Embryonic facial prominence (tissue), 1 donor: ENCODE measurements at regions not wholly inside any gene's neighbourhood (a gene's known extent, or its start where the extent isn't known, plus 50 kb on each side); places are given as distances from the start of the nearest gene placed in this dataset.
"Not testable (repeated sequence)": the region's sequence is repeated elsewhere in the genome, so short reads cannot be mapped to it uniquely, and the experiment has no call there.

ENCODE experiments used
- DNase-seq: peaks from one replicate; pipeline ENCODE4 v3.0.0-alpha.2; 2016; ENCODE audit errors: extremely low spot score

DNA sequence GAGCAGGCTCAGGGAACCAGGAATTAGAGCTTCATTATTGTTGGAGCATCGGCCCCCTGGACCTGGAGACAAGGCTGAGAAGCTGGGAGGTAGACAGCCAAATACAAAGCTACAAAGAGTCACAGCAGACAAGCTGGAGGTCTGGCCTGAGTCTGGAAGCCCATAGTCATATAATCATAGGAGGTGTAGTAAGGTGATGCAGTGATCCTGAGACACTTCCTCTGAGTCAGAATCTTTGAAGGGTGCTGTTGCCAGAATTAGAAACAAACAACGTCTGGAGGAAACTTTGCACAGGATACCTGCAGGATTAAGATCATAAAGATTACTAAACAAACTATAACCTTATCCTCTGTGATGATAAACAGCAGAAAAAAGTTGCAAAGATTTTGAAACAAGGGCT is 213.8 kb downstream of the DSC3 start:
- no peak for DNase-seq

DNA sequence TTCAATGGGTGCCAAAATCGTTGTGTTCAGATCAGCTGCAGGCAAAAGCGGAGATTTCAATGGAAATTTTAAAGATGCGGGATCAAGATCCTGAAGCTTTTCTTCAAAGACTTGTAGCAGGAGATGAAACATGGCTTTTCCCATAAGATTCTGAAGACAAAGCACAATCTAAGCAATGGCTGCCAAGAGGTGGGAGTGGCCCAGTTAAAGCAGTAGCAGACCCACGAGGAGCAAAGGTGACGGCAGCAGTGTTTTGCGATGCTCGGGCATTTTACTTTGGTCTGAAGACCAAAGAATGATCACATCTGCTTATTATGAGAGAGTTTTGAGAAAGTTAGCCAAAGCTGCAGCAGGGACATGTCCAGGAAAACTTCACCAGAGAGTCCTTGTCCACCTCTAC is 222.9 kb downstream of the DSC3 start:
- DNase-seq: no peak

DNA sequence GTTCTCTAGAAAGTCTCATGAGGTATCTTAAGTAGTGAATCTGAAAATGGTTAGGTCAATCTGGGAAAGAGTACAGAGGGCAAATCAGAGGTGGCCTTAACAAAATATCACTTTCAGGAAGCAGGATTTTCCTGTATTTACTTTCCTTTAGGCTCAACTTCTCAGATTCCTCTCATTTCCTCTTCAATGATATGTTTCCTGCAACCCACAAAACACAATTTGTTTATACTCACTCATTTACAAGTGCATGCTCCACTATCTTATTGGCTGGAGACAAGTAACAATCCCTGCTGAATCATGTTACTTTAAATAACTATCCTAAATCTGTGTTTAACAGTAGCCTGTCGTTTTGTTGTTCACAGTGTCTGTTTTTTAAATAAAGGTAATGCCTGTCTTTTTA is 228.1 kb downstream of the DSC3 start:
- no peak for DNase-seq

DNA sequence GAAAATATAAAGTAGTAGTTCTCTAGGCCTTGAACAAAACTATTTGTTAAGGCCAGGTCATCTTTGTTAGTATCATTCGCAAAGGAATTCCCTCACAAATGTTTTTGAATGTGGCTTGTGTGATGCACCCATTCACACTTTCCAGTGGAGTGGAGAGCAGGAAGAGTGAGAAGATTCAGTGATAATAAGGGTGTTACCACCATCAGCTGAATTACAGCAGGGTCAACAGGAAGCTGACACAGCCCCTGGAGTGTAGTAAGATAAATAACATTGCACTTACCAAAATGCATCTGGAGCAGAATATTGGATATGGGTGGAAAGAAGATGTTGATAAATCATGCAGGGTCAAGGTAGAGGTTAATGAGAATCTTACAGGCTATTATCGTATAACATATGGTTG is 231.0 kb downstream of the DSC3 start:
- no peak for DNase-seq

DNA sequence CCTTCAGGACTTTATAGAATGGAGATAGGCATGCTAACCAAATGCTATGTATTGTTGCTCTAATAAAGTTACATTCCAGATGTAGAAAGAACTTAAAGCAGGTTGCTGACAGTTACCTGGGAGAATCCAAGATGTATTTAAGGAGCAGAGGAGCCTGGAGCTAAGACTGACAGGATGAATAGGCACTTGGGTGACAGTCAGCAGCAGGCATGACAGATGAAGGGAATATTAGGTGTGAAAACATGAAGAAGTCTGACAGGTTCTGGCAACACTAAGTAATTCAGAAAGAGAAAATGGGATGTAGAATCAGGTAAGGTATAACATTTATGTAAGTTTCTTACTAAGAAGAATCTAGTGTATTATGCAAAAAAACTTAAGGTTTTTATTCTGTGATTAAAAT is 232.0 kb downstream of the DSC3 start:
- no peak for DNase-seq

DNA sequence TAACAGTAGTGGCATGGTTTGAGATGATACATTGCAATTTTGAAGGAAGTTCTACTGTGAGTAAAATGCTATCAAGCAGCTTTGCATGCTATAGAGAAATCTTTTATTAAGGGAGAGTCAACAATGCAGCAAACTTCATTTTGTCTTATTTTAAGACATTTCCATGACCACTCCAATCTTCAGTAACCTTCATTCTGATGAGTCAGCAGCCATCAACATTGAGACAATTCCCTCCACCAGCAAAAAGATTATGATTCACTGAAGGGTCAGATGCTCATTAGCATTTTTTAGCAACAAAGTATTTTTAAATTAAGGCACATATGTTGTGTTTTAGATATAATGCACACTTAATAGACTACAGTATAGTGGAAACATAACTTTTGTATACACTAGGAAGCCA is 235.7 kb downstream of the DSC3 start:
- DNase-seq: no peak

DNA sequence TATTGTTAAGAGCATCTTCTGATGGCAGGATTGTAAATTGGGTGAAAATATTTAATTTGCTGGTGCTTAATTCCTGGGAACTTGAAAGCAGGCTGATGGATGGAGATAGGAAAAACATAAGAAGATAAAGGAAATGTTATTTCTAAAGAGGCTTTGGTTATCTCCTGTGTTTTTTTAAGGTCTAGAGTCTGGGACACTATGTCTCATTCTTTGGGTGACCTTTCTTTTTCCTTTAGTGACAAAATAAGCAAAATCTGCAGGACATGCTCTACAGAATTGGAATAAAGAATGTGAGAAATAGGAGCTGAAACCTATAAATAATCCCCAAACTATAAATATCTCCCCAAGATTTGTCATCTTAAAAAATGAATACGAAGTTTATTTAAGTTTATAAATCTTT is 241.7 kb downstream of the DSC3 start:
- no peak for DNase-seq

DNA sequence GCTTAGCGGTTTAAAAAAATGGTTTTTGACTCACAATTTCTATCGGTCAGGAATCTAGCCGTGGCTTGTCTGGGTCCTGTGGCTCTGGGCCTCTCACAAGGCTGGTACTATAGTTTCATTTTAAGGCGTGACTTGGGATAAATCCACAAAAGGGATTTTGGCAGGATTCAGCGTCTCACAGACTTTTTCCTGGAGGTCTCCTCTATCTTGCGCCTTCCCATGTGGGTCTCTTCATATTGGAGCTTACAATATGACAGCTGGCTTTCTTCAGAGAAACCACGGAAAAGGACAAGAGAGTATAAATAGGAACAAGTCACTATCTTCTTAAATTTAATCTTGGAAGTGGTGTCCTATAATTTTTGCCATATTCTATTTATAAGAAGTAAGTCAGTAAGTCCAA is 250.5 kb downstream of the DSC3 start:
- DNase-seq: no peak

DNA sequence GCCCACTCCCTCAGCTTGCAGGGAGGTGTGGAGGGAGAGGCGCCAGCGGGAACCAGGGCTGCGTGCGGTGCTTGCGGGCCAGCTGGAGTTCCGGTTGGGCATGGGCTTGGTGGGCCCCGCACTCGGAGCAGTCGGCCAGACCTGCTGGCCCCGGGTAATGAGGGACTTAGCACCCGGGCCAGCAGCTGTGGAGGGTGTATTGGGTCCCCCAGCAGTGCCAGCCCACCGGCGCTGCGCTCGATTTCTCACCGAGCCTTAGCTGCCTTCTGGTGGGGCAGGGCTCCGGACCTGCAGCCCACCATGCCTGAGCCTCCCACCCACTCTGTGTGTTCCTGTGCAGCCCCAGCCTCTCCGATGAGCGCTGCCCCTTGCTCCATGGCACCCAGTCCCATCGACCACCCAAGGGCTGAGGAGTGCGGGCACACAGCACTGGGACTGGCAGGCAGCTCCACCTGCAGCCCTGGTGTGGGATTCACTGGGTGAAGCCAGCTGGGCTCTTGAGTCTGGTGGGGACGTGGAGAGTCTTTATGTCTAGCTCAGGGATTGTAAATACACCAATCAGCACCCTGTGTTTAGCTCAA is 254.0 kb downstream of the DSC3 start:
- DNase-seq: not testable (repeated sequence)

DNA sequence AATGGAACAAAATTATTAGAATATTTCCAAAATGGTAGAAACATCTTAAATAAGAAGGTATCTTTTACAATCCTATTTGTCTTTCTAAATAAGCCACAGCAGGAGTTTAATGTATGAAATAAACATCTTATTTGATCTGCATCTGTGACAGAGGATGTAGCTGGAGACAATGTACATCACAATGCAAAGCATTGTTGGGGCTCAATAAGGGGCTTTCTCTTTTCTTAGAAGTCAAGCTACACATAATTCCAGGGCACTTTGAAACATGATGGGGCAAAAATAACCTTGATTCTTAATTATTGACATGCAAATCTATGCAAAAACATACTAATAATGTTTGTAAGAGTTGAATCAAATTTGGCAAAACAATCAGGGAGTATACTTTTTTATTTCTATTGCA is 255.1 kb downstream of the DSC3 start:
- no peak for DNase-seq

DNA sequence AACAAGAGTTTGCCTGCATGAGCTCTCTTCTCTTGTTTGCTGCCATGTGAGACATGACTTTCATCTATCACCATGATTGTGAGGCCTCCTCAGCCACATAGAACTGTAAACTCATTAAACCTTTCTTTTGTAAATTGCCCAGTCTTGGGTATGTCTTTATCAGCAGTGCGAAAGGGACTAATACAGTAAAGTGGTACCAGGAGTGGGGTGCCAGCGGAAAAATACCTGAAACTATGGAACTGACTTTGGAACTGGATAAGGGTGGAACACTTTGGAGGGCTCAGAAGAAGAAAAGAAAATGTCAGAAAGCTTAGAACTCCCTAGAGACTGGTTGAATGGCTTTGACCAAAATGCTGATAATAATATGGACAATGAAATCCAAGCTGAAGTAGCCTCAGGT is 260.9 kb downstream of the DSC3 start:
- DNase-seq: no peak

DNA sequence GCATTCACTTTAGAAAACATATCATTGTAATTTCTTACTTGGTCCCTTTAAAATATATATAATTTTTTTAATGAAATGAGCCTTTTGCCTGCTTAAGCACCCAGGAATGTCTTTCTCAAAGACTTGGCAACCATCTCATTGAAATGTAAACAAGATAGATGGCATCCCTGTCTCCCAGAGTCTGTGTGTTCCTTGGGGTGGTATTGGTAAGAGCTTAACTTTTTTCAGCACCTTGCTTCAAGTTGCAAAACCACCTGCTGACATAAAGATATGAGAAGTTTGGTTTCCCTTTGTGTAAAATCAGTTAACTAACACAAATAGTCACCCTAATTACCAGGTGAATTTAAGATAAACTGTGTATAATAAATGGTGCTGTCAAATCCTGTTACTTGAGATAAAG is 266.9 kb downstream of the DSC3 start:
- DNase-seq: no peak

DNA sequence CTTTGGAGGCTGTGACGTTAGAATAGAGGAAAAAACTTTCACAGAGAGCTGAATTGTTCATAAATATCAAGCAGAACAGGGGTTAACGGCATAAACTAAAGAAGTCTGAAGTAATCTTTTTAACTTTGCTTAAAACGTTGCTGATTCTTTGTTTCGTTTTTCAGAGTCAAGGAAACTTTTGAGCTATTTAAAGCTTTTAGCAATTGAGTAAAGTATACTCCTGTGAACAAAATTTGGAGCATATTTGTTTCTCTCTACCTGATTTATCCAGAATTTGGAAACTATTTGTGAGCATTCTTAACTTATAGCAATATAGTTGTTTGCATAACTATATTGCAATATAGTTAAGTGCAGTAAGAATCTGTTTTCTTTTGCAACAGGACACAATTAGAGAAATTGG is 270.4 kb downstream of the DSC3 start:
- not testable (repeated sequence) for DNase-seq

DNA sequence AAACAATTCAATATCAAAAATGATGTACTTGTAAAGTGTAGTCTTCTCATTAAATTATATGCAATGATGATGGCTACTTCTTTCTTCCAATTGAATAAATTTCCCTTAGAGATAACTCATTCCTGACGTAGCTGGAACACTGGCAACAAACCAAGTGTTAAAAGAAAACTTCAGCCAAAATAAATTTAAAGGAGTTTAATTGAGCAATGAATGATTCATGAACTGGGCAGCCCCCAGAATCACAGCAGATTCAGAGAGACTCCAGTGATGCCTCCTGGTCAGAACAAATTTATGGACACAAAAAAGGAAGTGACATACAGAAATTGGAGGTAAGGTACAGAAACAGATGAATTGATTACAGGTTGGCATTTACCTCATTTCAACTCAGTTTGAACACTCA is 276.5 kb downstream of the DSC3 start:
- DNase-seq: no peak

DNA sequence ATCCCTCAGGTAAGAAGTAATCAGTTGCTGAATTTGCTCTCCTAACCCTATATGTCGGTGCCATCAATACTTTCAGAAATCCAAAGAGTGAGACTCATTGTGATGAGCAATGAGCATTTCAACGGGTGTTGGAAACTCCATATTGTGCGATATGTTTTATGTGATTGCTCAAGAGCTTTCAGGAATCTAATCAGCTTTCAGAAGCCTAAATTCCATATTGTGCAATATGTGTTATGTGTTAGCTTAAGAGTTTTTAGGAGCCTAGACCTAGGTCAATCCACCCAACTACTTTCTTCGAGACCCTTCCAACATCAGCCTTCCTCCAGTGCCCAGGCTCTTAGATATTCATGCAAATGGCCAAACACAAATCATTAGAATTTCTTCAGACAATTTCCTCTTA is 277.3 kb downstream of the DSC3 start:
- no peak for DNase-seq

DNA sequence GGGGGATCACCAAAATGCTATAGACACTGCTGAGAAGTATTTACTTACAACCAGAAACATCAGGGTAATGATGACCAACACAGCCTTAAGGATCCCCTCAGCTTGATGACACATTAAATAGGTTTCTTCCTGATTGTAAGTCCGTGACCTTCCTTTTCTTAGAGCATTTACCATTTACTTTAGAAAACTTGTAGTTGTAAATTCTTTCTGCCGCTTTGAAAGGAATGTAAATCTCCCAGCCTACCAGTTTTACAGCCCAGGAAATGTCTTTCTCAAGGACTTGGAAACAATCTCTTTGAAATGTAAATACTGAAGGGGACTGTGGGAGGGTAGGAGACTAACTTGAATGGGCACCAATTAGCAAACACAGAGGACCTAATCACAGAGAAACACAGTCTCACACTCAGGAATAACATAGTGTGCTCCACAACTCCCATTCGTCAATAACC is 278.6 kb downstream of the DSC3 start:
- DNase-seq: no peak

DNA sequence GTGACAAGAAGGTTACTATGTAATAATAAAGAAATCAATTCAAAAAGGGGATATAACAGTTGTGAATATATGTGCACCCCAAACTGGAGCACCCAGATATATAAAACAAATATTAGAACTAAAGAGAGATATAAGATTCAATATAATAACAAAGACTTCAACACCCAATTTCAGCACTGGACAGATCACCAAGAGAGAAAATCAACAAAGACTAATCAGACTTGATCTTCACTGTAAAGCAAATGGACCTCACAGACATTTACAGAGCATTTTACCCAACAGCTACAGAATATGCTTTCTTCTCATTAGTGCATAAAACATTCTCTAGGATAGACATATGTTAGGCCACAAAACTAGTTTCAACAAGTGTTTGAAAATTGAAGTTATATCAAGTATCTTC is 287.7 kb downstream of the DSC3 start:
- DNase-seq: no peak

DNA sequence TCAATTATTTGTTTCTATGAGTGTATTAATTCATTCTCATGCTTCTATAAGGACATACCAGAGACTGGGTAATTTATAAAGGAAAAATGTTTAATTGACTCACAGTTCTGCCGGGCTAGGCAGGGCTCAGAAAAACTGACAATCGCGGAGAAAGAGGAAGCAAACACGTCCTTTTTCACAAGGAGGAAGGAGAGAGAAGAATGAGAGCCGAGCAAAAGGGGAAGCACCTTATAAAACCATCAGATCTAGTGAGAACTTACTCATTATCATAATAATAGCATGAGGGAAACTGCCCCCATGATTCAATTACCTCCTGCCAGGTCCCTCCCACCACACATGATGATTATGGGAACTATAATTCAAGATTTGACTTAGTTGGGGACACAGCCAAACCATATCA is 294.0 kb downstream of the DSC3 start:
- no peak for DNase-seq

DNA sequence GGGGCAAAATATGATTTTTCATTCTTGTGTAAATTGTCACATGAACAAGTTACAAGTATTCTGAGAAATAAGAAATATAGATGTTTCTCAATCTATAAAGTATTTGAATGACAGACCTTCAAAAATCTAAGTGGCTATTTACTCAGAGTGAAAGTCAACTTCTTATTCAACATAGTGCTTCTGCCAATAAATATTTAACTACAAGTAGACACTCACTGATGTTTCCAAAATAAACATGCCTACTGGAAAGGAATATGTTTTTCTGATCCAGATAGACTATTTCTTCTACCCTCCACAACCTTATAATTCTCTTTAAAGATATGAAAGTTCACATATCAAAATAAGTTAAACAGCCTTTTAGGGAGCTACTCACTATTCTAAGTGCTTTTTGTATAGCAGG is 296.3 kb downstream of the DSC3 start:
- no peak for DNase-seq

DNA sequence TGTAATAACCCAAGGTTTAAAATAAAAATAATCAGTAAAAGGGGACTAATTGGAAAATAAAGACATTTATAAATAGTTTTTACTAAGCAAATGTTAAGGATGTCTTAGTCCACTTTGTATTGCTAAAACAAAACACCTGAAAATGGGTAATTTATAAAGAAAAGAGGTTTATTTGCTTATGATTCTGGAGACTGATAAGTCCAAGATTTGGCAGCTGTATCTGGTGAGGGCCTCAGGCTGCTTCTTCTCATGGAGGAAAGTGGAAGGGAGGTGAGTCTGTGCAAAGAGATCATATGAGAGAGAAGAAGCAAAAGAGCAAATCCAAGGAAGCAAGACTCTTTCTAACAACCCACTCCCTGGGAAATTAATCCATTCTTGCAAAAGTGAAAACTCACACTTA is 299.5 kb downstream of the DSC3 start:
- DNase-seq: no peak

DNA sequence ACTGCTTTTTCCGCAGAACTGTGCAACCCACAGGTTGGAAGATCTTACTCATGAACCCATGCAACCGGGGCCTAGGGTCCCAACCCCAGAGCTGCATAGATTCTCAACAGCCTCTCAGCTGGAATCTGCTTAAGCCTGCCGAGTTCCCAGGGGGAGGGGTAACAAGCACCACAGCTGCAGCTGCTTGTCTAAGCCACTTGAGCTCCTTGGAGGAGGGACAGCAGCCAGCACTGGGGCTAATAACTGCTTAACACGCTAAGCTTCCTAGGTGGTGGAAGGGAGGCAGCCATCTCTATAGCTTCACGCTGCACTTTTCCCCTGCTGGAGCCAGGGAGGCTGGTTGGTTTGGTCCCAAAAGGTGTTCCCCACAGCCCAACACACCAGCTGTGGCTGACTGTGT is 311.6 kb downstream of the DSC3 start:
- no peak for DNase-seq

DNA sequence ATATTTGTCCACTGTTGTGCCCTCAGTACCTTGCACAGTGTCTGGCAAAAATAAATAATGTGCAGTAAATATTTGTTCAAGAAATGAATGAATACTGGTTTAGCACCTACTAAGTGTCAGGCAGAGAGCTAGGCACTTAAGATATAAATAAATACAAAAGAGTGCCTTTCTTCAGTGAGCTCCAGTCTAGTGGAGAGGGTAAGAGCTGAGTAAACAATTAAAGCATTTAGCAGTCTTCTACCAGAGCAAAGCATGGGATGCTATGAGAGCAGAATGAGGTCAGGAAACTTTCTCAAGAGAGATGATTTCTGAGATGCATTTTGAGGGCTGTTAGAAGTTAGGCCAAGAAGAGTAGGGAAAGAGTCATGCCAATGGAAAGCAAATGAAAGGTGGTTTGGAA is 314.7 kb downstream of the DSC3 start:
- DNase-seq: no peak

DNA sequence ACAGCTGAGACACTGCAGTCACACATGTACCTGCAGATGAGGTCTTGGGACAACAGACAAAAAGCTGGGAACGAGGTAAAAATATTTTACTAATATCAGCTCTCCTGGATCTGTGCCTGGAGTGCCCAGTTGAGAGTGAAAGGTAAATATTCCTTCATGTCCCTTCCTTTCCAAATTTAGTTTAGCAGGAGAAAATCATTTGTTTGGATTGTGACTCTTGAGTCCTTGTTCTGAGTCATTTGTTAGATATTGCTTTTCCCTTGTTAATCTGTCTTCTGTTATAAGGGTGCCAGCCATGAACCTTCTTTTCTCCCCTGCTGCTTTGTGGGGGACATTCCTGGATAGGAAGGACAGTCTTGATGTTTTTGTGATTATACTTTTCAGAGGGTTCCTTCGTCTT is 329.2 kb downstream of the DSC3 start:
- DNase-seq: no peak

DNA sequence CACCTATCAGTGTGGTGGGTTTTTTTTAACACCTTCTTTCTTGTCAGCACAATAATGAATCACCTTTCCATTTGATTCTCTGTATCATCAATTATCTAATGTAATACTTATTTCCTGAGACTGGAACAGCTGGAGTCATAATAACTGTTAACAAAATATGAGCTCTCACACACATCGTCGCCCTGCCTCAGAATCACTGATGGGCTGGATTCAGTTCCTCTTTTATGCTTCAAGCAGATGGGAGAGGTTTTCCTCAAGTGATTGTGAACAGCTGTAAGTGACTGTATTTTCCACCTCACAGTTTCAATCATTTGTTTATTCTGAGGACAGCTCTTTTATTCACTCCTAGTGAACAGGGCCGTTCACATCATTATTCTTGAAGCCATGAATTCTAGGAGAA is 330.2 kb downstream of the DSC3 start:
- no peak for DNase-seq

DNA sequence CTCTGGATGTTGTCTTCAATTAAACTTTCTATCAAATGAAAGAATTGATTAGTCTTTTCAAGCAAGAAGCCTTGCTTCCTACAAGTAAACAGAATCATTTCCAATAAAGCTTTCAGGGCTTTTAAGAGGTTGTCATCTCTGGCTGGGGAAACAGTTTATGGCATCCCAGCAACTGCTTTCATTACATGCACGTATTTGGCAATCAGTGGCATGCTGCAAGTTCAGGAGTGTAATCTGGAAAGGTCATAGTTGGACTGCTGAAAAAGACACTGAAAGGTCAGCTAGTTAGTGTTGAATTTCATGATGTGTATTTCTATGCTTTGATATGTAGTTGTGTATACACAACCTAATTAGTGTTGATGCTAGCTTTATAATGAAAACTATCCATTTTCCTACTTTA is 332.9 kb downstream of the DSC3 start:
- no peak for DNase-seq
